HL-60 (cell line): ENCODE measurements at regions not wholly inside any gene's neighbourhood (a gene's known extent, or its start where the extent isn't known, plus 50 kb on each side); places are given as distances from the start of the nearest gene placed in this dataset.

Experiments used
- DNase-seq, 2 experiments: peaks; one replicate each; pipeline ENCODE4 v3.0.0-alpha.2; 2010 to 2020; ENCODE audit warnings: low read depth in 1 of 2, low spot score in 1 of 2
- H3K27ac ChIP-seq: fragments of 250-450 bp; sonication (Bioruptor Pico); replicated peaks from 2 replicates; pipeline ENCODE4 v1.5.1; 2020; ENCODE audit warnings: mild to moderate bottlenecking, moderate library complexity
- H3K27me3 ChIP-seq: fragments of 250-450 bp; sonication (Bioruptor Pico); 2 replicates; pipeline ENCODE4 v1.5.1; 2021; ENCODE audit warnings: mild to moderate bottlenecking, moderate library complexity; ENCODE audit not compliant: insufficient read depth, poor library complexity, severe bottlenecking
- H3K4me3 ChIP-seq: replicated peaks from 2 replicates; pipeline ENCODE4 v1.5.1; 2011; ENCODE audit warnings: mild to moderate bottlenecking, control low read depth, low read length; ENCODE audit not compliant: insufficient read depth
- GABPA ChIP-seq: IDR thresholded peaks from 2 replicates; pipeline ENCODE4 v1.6.1; 2012; ENCODE audit warnings: low read depth
- POLR2AphosphoS5 ChIP-seq: IDR thresholded peaks from 2 replicates; pipeline ENCODE4 v1.6.1; 2012; ENCODE audit warnings: low read depth
- SPI1 ChIP-seq: IDR thresholded peaks from 2 replicates; pipeline ENCODE4 v1.6.1; 2012; ENCODE audit warnings: low read depth, mild to moderate bottlenecking, borderline replicate concordance
- TF ChIP-seq, protein P1 (sequence below): IDR thresholded peaks from 2 replicates; pipeline ENCODE4 v1.6.1; 2012; ENCODE audit warnings: low read depth; ENCODE audit not compliant: insufficient replicate concordance
- TF ChIP-seq, protein P2 (sequence below): IDR thresholded peaks from one replicate; pipeline ENCODE4 v1.5.1; 2011; ENCODE audit warnings: low read length, control low read depth, inconsistent platforms; ENCODE audit not compliant: insufficient read depth

DNA sequence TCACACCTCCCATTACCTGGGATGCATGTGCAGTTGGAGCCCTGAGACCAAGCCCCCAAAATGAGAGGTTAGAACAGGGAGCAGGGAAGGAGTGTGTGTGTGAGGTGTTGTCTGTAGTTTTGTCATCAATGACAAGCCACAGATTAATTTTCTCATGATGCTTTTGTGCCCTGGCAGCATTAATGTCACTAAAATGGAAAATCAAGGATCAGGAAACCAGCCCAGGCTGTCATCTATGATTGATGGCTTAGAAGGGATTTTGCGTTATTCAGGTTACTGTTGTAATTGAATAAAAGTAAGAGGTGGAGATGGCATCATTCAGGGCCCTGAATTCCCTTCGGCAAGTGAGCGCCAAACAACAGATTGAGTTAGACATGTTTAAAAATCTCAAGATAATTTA is 130.5 kb upstream of the C1QTNF7 start:
- TF ChIP-seq, protein P1, sequence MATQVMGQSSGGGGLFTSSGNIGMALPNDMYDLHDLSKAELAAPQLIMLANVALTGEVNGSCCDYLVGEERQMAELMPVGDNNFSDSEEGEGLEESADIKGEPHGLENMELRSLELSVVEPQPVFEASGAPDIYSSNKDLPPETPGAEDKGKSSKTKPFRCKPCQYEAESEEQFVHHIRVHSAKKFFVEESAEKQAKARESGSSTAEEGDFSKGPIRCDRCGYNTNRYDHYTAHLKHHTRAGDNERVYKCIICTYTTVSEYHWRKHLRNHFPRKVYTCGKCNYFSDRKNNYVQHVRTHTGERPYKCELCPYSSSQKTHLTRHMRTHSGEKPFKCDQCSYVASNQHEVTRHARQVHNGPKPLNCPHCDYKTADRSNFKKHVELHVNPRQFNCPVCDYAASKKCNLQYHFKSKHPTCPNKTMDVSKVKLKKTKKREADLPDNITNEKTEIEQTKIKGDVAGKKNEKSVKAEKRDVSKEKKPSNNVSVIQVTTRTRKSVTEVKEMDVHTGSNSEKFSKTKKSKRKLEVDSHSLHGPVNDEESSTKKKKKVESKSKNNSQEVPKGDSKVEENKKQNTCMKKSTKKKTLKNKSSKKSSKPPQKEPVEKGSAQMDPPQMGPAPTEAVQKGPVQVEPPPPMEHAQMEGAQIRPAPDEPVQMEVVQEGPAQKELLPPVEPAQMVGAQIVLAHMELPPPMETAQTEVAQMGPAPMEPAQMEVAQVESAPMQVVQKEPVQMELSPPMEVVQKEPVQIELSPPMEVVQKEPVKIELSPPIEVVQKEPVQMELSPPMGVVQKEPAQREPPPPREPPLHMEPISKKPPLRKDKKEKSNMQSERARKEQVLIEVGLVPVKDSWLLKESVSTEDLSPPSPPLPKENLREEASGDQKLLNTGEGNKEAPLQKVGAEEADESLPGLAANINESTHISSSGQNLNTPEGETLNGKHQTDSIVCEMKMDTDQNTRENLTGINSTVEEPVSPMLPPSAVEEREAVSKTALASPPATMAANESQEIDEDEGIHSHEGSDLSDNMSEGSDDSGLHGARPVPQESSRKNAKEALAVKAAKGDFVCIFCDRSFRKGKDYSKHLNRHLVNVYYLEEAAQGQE, result no peak
- TF ChIP-seq, protein P2, sequence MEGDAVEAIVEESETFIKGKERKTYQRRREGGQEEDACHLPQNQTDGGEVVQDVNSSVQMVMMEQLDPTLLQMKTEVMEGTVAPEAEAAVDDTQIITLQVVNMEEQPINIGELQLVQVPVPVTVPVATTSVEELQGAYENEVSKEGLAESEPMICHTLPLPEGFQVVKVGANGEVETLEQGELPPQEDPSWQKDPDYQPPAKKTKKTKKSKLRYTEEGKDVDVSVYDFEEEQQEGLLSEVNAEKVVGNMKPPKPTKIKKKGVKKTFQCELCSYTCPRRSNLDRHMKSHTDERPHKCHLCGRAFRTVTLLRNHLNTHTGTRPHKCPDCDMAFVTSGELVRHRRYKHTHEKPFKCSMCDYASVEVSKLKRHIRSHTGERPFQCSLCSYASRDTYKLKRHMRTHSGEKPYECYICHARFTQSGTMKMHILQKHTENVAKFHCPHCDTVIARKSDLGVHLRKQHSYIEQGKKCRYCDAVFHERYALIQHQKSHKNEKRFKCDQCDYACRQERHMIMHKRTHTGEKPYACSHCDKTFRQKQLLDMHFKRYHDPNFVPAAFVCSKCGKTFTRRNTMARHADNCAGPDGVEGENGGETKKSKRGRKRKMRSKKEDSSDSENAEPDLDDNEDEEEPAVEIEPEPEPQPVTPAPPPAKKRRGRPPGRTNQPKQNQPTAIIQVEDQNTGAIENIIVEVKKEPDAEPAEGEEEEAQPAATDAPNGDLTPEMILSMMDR, result no peak
- H3K27me3 ChIP-seq, result peaks cover 3% of the 10 kb centered on the region
- H3K27ac ChIP-seq, result no peak overlapping the region
- no peak for DNase-seq
- no peak overlapping the region for H3K4me3 ChIP-seq

GRCh38 chr4:15299627-15300026 is 128.2 kb upstream of the C1QTNF7 start:
- no peak overlapping the region for H3K27ac ChIP-seq
- no peak overlapping the region for H3K4me3 ChIP-seq
- peaks cover 3% of the 10 kb centered on the region for H3K27me3 ChIP-seq
- TF ChIP-seq, protein P1, result no peak
- TF ChIP-seq SPI1 (no peak), POLR2AphosphoS5 (no peak)
- TF ChIP-seq, protein P2, result no peak
- DNase-seq, result no peak

- Histone ChIP-seq H3K27ac (no peak overlapping the region), H3K27me3 (peaks cover 5% of the 10 kb centered on the region), H3K4me3 (no peak overlapping the region)
- TF ChIP-seq GABPA, result no peak
- TF ChIP-seq POLR2AphosphoS5, result no peak
- TF ChIP-seq, protein P1, result no peak
- TF ChIP-seq SPI1, result no peak
- TF ChIP-seq, protein P2, result no peak
- DNase-seq, result no peak
These were observed 124.7 kb upstream of the C1QTNF7 start for GRCh38 chr4:15303052-15303641.
